IMR-90 (cell line): ENCODE measurements at regions not wholly inside any gene's neighbourhood (a gene's known extent, or its start where the extent isn't known, plus 50 kb on each side); places are given as distances from the start of the nearest gene placed in this dataset.

ENCODE experiments used
- ATAC-seq: fragments of 200-7000 bp; cut with Tn5 transposase; 2 replicates; pipeline ENCODE4 v1.9.1; 2020; ENCODE audit warnings: low read depth, mild to moderate bottlenecking, moderate library complexity
- BruUV-seq: library from RNA; stranded (reverse); fragments of 400-500 nt; replicated peaks from 2 replicates; lab custom pipeline; 2021; lab: Mats Ljungman, UMichigan
- CTCF ChIA-PET: fragments of 300-600 bp; formaldehyde crosslinking; extraction: SDS; loops from one replicate; lab custom pipeline; 2021; ENCODE audit warnings: antibody characterized with exemption; lab: Yijun Ruan, JAX
- POLR2A ChIA-PET: fragments of 300-600 bp; sonication (Branson Sonifier 250); formaldehyde crosslinking; loops from one replicate; lab custom pipeline; 2022; ENCODE audit warnings: antibody characterized with exemption; ENCODE audit not compliant: unreplicated experiment; lab: Charles Lee
- DNase-seq: peaks from one replicate; pipeline ENCODE4 v3.0.0; 2013
- H2AFZ ChIP-seq: replicated peaks from 2 replicates; pipeline ENCODE3; 2013; ENCODE audit warnings: low read length, mild to moderate bottlenecking; ENCODE audit not compliant: poor library complexity
- H2AK5ac ChIP-seq: 2 replicates; pipeline ENCODE4 v1.6.1; 2013; ENCODE audit warnings: low read depth, low read length, inconsistent platforms
- H2AK9ac ChIP-seq: replicated peaks from 2 replicates; pipeline ENCODE3; 2013; ENCODE audit warnings: mild to moderate bottlenecking, low read depth, low read length, moderate library complexity; ENCODE audit not compliant: poor library complexity
- H2BK120ac ChIP-seq: 2 replicates; pipeline ENCODE4 v1.6.1; 2013; ENCODE audit warnings: low read depth, low read length, inconsistent platforms
- H2BK15ac ChIP-seq: 3 replicates; pipeline ENCODE4 v1.6.1; 2013; ENCODE audit warnings: low read depth, low read length, inconsistent platforms
- H2BK20ac ChIP-seq: 2 replicates; pipeline ENCODE4 v1.6.1; 2013; ENCODE audit warnings: low read depth, mild to moderate bottlenecking, inconsistent platforms, low read length, moderate library complexity
- H2BK5ac ChIP-seq: 2 replicates; pipeline ENCODE4 v1.6.1; 2013; ENCODE audit warnings: mild to moderate bottlenecking, low read depth, low read length, inconsistent platforms; ENCODE audit not compliant: poor library complexity, severe bottlenecking
- H3K14ac ChIP-seq: replicated peaks from 2 replicates; pipeline ENCODE4 v1.6.1; 2013; ENCODE audit warnings: low read depth, low read length, inconsistent platforms
- H3K18ac ChIP-seq: 2 replicates; pipeline ENCODE4 v1.6.1; 2013; ENCODE audit warnings: low read depth, low read length, control low read depth
- H3K23ac ChIP-seq: 2 replicates; pipeline ENCODE4 v1.6.1; 2013; ENCODE audit warnings: low read depth, low read length, inconsistent platforms
- H3K27ac ChIP-seq: 2 replicates; pipeline ENCODE4 v1.5.1; 2013; ENCODE audit warnings: mild to moderate bottlenecking, control low read depth, low read length; ENCODE audit not compliant: insufficient read depth
- H3K27me3 ChIP-seq: 2 replicates; pipeline ENCODE4 v1.6.1; 2013; ENCODE audit warnings: low read length; ENCODE audit not compliant: control insufficient read depth, insufficient read depth
- H3K36me3 ChIP-seq: 2 replicates; pipeline ENCODE4 v1.6.1; 2013; ENCODE audit warnings: low read length, mixed read lengths; ENCODE audit not compliant: control insufficient read depth, insufficient read depth
- H3K4ac ChIP-seq: 2 replicates; pipeline ENCODE4 v1.6.1; 2013; ENCODE audit warnings: low read depth, low read length, inconsistent platforms
- H3K4me1 ChIP-seq: 2 replicates; pipeline ENCODE4 v1.6.1; 2013; ENCODE audit warnings: low read length, mixed read lengths; ENCODE audit not compliant: control insufficient read depth, insufficient read depth
- H3K4me2 ChIP-seq: 2 replicates; pipeline ENCODE4 v1.6.1; 2013; ENCODE audit warnings: low read depth, mild to moderate bottlenecking, control low read depth, low read length, moderate library complexity
- H3K4me3 ChIP-seq: 2 replicates; pipeline ENCODE4 v1.5.1; 2013; ENCODE audit warnings: low read depth, mild to moderate bottlenecking, control low read depth, low read length, moderate library complexity; ENCODE audit not compliant: insufficient read depth
- H3K56ac ChIP-seq: 2 replicates; pipeline ENCODE4 v1.6.1; 2013; ENCODE audit warnings: low read length, inconsistent platforms; ENCODE audit not compliant: insufficient read depth; ENCODE audit errors: extremely low read depth
- H3K79me1 ChIP-seq, 2 experiments: 2 replicates each; pipeline ENCODE4 v1.6.1; 2013; ENCODE audit warnings: low read length in 2 of 2, inconsistent platforms in 1 of 2, low read depth in 1 of 2
- H3K9ac ChIP-seq: 2 replicates; pipeline ENCODE4 v1.6.1; 2013; ENCODE audit warnings: low read depth, low read length, control low read depth
- H3K9me1 ChIP-seq: 2 replicates; pipeline ENCODE4 v1.6.1; 2013; ENCODE audit warnings: low read length, inconsistent platforms; ENCODE audit not compliant: insufficient read depth
- H3K9me3 ChIP-seq: 2 replicates; pipeline ENCODE4 v1.6.1; 2013; ENCODE audit warnings: low read length; ENCODE audit not compliant: control insufficient read depth, insufficient read depth
- H4K20me1 ChIP-seq: 2 replicates; pipeline ENCODE4 v1.6.1; 2013; ENCODE audit warnings: low read length, inconsistent platforms; ENCODE audit not compliant: insufficient read depth
- H4K5ac ChIP-seq: 2 replicates; pipeline ENCODE4 v1.6.1; 2013; ENCODE audit warnings: mild to moderate bottlenecking, low read depth, low read length, control low read depth
- H4K8ac ChIP-seq, 2 experiments: 2 replicates each; pipeline ENCODE4 v1.6.1; 2013; ENCODE audit warnings: low read depth in 2 of 2, low read length in 2 of 2, control low read depth in 1 of 2, inconsistent platforms in 1 of 2
- H4K91ac ChIP-seq: 2 replicates; pipeline ENCODE4 v1.6.1; 2013; ENCODE audit warnings: low read depth, low read length, inconsistent platforms; ENCODE audit not compliant: insufficient read depth
- BHLHE40 ChIP-seq: fragments of 150-350 bp; IDR thresholded peaks from 2 replicates; pipeline ENCODE4 v1.6.1; 2016; ENCODE audit warnings: mild to moderate bottlenecking, low read depth, low read length
- CEBPB ChIP-seq: IDR thresholded peaks from 2 replicates; pipeline ENCODE4 v1.6.1; 2012; ENCODE audit warnings: low read depth, low read length, improper control_type of control experiment
- CHD1 ChIP-seq: IDR thresholded peaks from 2 replicates; pipeline ENCODE4 v1.6.1; 2012; ENCODE audit warnings: low read depth, low read length, improper control_type of control experiment
- CTCF ChIP-seq: conservative IDR thresholded peaks from 2 replicates; pipeline ENCODE4 v1.5.1; 2012; ENCODE audit warnings: mild to moderate bottlenecking, low read depth, low read length, improper control_type of control experiment
- ELK1 ChIP-seq: fragments of 150-350 bp; IDR thresholded peaks from 2 replicates; pipeline ENCODE4 v1.6.1; 2016; ENCODE audit warnings: low read depth, mild to moderate bottlenecking, low read length, moderate library complexity, borderline replicate concordance
- FOS ChIP-seq: fragments of 150-350 bp; IDR thresholded peaks from 2 replicates; pipeline ENCODE4 v1.6.1; 2016; ENCODE audit warnings: low read depth, low read length
- MAFK ChIP-seq: IDR thresholded peaks from 2 replicates; pipeline ENCODE4 v1.6.1; 2012; ENCODE audit warnings: low read depth, low read length, improper control_type of control experiment
- MAZ ChIP-seq: IDR thresholded peaks from 2 replicates; pipeline ENCODE4 v1.6.1; 2012; ENCODE audit warnings: low read depth, mild to moderate bottlenecking, low read length, improper control_type of control experiment, moderate library complexity, borderline replicate concordance
- MXI1 ChIP-seq: IDR thresholded peaks from 2 replicates; pipeline ENCODE4 v1.6.1; 2012; ENCODE audit warnings: low read depth, mild to moderate bottlenecking, low read length, moderate library complexity, borderline replicate concordance
- NFE2L2 ChIP-seq: fragments of 150-350 bp; IDR thresholded peaks from 2 replicates; pipeline ENCODE4 v1.6.1; 2016; ENCODE audit warnings: low read depth, mild to moderate bottlenecking, low read length
- POLR2A ChIP-seq: IDR thresholded peaks from 2 replicates; pipeline ENCODE4 v1.6.1; 2012; ENCODE audit warnings: mild to moderate bottlenecking, low read depth, low read length
- RAD21 ChIP-seq: IDR thresholded peaks from 2 replicates; pipeline ENCODE4 v1.6.1; 2012; ENCODE audit warnings: low read length, improper control_type of control experiment
- RCOR1 ChIP-seq: IDR thresholded peaks from 2 replicates; pipeline ENCODE4 v1.6.1; 2012; ENCODE audit warnings: mild to moderate bottlenecking, low read length, improper control_type of control experiment; ENCODE audit not compliant: insufficient replicate concordance
- RFX5 ChIP-seq: IDR thresholded peaks from 2 replicates; pipeline ENCODE4 v1.8.0; 2012; ENCODE audit warnings: low read depth, mild to moderate bottlenecking, low read length, moderate library complexity
- SMC3 ChIP-seq: fragments of 150-350 bp; IDR thresholded peaks from 2 replicates; pipeline ENCODE4 v1.6.1; 2016; ENCODE audit warnings: low read depth, mild to moderate bottlenecking, antibody characterized with exemption, low read length, moderate library complexity
- USF2 ChIP-seq: fragments of 150-350 bp; IDR thresholded peaks from 2 replicates; pipeline ENCODE4 v1.6.1; 2017; ENCODE audit warnings: mild to moderate bottlenecking, antibody characterized with exemption, low read length, low read depth
- WGBS, 2 experiments: methylation state at CpG; one replicate each; pipeline versions ENCODE4 v1.1.5 to v1.1.7; 2013; ENCODE audit warnings: missing lambda C conversion rate in 2 of 2; ENCODE audit not compliant: insufficient read length in 1 of 2; ENCODE audit errors: extremely low coverage in 2 of 2; 5-methylcytosine and 5-hydroxymethylcytosine counted together
- dilution Hi-C: fragments of 300-500 bp; cut with HindIII; formaldehyde crosslinking; loops from one replicate; pipeline ENCODE4 v1.14.3; 2018; ENCODE audit warnings: low sequenced_read_pairs; ENCODE audit not compliant: unreplicated experiment
- in situ Hi-C: fragments of 300-500 bp; cut with MboI; formaldehyde crosslinking; loops from 3 replicates; pipeline ENCODE4 v1.14.3; 2019; ENCODE audit warnings: low sequenced_read_pairs, inconsistent platforms, mixed read lengths
- intact Hi-C: fragments of 100-400 bp; cut with micrococcal nuclease; formaldehyde crosslinking; loops from 2 replicates; pipeline ENCODE4 v1.10.0; 2022

GRCh38 chr13:61215601-61216000, 200.0 kb downstream of the PCDH20 start:
- H3K9me1 ChIP-seq = no peaks in the 10 kb centered on the region
- no peak overlapping the region for H3K4me2 ChIP-seq
- no peaks in the 10 kb centered on the region for H4K20me1 ChIP-seq
- no peaks in the 10 kb centered on the region for H3K27me3 ChIP-seq
- no peak overlapping the region for H3K4me3 ChIP-seq
- H2AK9ac ChIP-seq = no peak overlapping the region
- no peak overlapping the region for H2BK5ac ChIP-seq
- H3K4me1 ChIP-seq = no peaks in the 10 kb centered on the region
- H4K91ac ChIP-seq = no peak overlapping the region
- no peak overlapping the region for H2AFZ ChIP-seq
- no peak overlapping the region for H3K18ac ChIP-seq
- TF ChIP-seq CTCF (no peak), MAFK (no peak), USF2 (no peak), SMC3 (no peak), CEBPB (no peak), BHLHE40 (no peak), NFE2L2 (no peak), RCOR1 (no peak), RAD21 (no peak), POLR2A (no peak), FOS (no peak), CHD1 (no peak), RFX5 (no peak), MAZ (no peak), MXI1 (no peak), ELK1 (no peak)
- no peak for ATAC-seq
- H4K5ac ChIP-seq = no peak overlapping the region
- H3K9ac ChIP-seq = no peak overlapping the region
- WGBS, 2 experiments = no CpG with 5 or more reads among the region's 3 CpGs
- intact Hi-C loops (no loop called here), dilution Hi-C loops (no loop called here), in situ Hi-C loops (no loop called here)
- no peaks in the 10 kb centered on the region for H3K36me3 ChIP-seq
- H3K9me3 ChIP-seq = no peaks in the 10 kb centered on the region
- no peak overlapping the region for H2BK15ac ChIP-seq
- H3K27ac ChIP-seq = no peak overlapping the region
- no peak overlapping the region for H3K23ac ChIP-seq
- H3K4ac ChIP-seq = no peak overlapping the region
- ChIA-PET POLR2A (no interaction called here), CTCF (no interaction called here)
- no peak for DNase-seq
- no peak overlapping the region for H4K8ac ChIP-seq
- no peak overlapping the region for H2BK120ac ChIP-seq
- no TSS peak for BruUV-seq
- no peaks in the 10 kb centered on the region for H3K79me1 ChIP-seq
- H3K56ac ChIP-seq = no peak overlapping the region
- H3K14ac ChIP-seq = no peak overlapping the region
- no peak overlapping the region for H2BK20ac ChIP-seq
- no peak overlapping the region for H2AK5ac ChIP-seq
